HG03135 (cell line): ENCODE measurements at regions not wholly inside any gene's neighbourhood (a gene's known extent, or its start where the extent isn't known, plus 50 kb on each side); places are given as distances from the start of the nearest gene placed in this dataset.
"Not testable (repeated sequence)": the region's sequence is repeated elsewhere in the genome, so short reads cannot be mapped to it uniquely, and the experiment has no call there.

Experiments
- ATAC-seq: cut with Tn5 transposase; IDR thresholded peaks from one replicate; pipeline ENCODE4 v1.9.1; 2021; ENCODE audit warnings: mild to moderate bottlenecking, moderate library complexity; ENCODE audit not compliant: unreplicated experiment

- ATAC-seq, result no peak
Measured at GRCh38 chr14:59037620-59038019, 150.8 kb upstream of the DAAM1 start.

GRCh38 chr14:59038746-59039145 lies 149.7 kb upstream of the DAAM1 start:
- ATAC-seq, result no peak

GRCh38 chr14:59041308-59041707 lies 147.2 kb upstream of the DAAM1 start:
- ATAC-seq, result no peak

DNA sequence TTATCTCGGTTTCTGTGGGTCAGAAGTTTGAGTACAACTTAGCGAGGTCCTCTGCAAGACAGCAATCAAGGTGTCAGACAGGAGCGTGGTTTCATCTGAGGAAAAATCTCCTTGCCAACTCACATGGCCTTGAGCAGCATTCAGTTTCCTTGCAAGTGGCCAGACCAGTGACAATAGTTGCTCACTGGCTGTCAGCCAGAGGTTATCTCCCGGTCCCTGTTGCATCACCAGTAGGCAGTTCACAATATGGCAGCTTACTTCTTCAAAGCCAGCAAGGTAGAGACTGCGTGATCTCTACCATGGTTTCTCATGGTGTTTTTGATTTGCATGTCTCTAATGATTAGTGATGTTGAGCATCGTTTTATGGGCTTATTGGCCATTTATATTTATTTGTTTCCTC lies 143.8 kb upstream of the DAAM1 start:
- no peak for ATAC-seq

- ATAC-seq, result no peak
Measured at GRCh38 chr14:59046746-59047145, 141.7 kb upstream of the DAAM1 start.

- ATAC-seq, result no peak
Measured at GRCh38 chr14:59055006-59055405, 133.5 kb upstream of the DAAM1 start.

GRCh38 chr14:59055439-59056045 lies 132.9 kb upstream of the DAAM1 start:
- ATAC-seq, result peak; percentile 74

GRCh38 chr14:59057551-59057950 lies 130.9 kb upstream of the DAAM1 start:
- ATAC-seq, result no peak

DNA sequence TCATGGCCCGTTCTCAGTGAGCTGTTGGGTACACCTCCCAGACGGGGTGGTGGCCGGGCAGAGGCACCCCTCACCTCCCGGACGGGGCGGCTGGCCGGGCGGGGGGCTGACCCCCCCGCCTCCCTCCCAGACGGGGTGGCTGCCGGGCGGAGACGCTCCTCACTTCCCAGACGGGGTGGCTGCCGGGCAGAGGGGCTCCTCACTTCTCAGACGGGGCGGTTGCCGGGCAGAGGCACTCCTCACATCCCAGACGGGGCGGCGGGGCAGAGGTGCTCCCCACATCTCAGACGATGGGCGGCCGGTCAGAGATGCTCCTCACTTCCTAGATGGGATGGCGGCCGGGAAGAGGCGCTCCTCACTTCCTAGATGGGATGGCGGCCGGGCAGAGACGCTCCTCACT lies 129.7 kb upstream of the DAAM1 start:
- ATAC-seq, result not testable (repeated sequence)

DNA sequence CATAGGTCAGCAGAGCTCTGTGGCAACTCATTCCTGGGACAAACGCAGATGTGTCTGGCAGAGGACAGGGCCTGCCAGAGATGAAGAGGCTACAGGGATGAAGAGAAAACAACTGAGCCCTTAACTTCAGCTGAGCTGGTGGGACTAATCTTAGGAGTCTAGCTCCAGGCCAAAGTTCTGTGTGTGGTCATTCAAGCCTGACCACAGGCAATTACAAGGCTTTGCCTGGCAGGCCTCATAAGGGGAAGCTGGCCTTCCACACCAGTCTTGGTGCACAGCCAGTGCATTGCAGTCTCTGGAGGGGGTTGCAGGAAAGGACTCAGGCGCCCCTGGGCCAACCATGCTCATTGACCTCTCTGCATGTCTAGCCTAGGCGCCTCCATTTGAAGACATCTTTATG lies 127.6 kb upstream of the DAAM1 start:
- no peak for ATAC-seq

DNA sequence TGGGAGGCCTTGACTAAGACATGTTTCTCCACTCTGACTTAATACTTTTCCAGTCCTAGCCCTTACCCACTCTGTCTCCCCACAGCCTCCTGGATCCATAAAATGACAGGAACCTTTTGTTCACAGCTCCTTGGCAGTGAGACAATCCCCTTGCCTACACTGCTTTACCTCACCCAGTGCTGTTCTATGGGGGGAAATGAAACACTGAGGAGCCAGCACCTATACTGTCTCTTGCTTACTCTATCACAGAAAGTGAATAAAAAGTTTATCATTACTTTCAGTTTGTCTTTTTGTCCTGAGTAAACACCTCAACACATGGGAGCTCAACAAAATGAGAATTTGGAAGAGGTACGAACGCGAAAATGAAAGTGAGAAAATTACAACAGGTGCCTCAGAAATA lies 127.2 kb upstream of the DAAM1 start:
- ATAC-seq, result no peak

DNA sequence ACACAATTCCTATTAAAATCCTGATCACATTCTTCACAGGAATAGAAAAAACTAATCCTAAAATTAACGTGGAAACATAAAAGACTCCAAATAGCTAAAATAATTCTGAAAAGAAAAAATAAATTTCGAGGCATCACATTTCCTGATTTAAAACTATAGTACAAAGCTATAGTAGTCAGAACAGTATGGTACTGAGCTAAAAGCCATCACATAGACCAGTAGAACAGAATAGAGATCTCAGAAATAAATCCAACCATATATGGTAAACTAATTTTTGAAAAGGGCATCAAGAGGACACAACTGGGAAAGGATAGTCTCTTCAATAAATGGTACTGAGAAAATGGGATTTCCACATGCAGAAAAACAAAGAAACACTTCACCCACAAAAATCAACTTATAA lies 125.2 kb upstream of the DAAM1 start:
- ATAC-seq, result no peak

DNA sequence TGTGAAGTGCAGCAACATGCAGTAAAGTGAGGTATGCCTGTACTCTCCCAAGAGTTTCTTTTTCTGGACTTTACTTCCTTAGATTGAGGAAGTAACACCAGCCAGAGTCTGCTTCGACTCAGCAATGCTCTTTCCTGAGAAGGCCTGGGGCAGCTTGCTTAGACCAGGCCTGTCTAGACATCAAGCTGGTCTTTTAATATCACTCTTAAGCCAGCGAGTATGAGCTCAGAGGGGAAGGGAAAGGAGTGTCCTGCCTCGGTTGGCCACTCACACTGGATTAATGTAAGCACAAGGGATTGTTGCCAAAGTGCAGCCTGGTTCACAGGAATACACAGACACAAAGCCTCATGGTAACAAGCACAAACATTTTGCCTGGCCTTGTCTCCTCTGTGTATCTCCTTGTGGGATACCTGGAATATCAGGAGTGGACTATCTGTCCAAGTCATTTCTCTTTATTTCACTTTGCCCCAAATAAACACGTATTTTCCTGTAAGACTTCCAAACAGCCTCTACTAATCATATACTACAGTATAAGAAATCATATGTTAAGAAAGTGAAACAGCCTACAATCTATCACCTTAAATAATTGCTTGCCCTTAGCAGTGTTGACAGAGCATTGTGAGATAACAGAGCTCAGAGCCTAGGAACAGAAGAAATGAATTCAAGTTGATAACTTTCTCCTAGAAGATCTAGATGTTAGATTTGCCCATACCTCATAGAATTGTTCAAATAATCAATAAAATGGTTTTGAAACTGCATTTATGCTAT lies 121.2 kb upstream of the DAAM1 start:
- no peak for ATAC-seq

DNA sequence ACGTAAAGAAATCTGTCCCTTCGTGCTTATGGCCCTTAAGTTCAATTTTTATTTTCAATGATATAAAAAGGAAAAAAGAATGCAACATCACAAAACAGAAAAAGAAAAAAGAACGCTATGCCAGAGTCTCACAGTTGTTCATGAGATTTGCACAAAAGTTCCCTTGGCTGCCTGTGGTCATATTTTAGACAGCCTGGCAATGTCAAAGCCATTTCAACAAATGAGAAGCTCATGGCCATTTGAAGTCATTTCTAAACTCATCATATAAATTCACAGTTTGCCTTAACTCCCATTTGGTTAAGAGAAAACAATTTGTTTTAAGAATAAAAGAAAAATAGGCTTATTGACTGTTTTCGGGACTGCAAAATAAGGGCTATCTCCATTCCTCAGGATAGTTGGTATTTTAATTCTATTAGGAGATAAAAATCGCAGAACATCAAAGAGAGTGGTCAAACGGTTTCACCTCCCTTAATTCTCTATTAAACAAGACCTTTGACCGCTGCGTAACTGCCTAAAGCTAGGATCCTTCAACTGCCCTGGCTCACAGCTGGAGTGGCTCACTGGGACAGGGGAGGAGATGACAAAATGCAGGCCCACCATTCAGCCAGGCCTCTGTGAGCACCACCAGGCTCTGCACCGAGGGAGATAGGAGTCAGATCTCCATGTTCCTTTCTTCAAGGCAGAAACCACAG lies 119.2 kb upstream of the DAAM1 start:
- ATAC-seq, result no peak

- ATAC-seq, result no peak
Measured at GRCh38 chr14:59075506-59075905, 113.0 kb upstream of the DAAM1 start.

GRCh38 chr14:59081720-59082119 lies 106.7 kb upstream of the DAAM1 start:
- no peak for ATAC-seq

- no peak for ATAC-seq
Measured at GRCh38 chr14:59085207-59085739, 103.2 kb upstream of the DAAM1 start.

DNA sequence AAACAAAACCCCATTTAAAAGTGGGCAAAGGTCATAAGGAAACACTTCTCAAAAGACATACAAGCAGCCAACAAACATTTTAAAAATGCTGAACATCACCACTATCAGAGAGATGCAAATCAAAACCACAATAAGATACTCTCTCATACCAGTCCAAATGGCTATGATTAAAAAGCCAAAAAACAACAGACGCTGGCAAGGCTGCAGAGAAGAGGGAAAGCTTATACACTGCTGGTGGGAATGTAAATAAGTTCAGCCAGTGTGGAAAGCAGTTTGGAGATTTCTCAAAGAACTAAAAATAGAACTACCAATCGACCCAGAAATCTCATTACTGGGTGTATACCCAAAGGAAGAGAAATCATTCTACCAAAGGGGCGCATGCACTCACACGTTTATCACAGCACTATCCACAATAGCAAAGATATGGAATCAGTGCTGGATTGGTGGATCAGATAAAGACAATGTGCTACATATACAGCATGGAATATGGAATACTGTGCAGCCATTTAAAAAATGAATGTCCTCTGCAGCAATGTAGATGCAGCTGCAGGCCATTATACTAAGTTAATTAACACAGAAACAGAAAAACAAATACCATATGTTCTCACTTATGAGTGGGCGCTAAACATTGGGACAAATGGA lies 102.1 kb upstream of the DAAM1 start:
- ATAC-seq, result no peak

DNA sequence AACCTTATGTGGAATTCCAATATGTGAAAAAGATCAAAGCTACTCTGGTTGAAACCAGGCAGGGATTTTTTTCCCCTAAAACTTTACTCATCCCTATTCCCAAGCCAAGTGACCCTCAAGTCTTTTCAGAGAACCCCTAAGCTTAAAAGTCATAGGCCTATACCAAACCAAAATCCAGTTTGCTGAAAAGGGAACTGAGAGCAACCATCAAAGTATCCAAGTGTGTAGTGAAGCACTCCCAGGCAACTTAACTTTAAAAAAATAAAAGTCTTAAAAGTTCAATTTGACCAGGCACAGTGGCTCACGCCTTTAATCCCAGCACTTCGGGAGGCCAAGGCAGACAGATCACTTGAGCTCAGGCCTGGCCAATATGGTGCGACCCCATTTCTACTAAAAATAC lies 101.2 kb upstream of the DAAM1 start:
- no peak for ATAC-seq

- no peak for ATAC-seq
Measured at GRCh38 chr14:59087711-59088110, 100.8 kb upstream of the DAAM1 start.

DNA sequence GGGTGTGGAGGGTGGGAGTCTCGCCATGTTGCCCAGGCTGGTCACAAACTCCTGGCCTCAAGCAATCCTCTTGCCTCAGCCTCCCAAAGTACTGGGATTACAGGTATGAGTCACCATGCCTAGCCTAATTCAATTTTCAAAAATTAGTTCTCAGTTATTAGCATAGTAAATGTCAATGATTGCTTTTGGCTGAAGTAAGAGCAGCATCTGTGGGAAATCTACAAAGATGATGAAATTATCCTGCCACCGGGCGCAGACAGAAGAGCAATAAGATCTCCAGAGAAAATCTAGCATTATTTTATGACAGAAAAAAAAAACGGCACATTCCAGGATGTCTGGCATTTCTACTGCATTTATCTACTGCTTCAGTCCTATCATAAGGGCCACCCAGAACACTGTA lies 97.9 kb upstream of the DAAM1 start:
- no peak for ATAC-seq
